Fibroblast of skin of right quadriceps (primary cell): ENCODE measurements at regions not wholly inside any gene's neighbourhood (a gene's known extent, or its start where the extent isn't known, plus 50 kb on each side); places are given as distances from the start of the nearest gene placed in this dataset.

Experiments used
- DNase-seq: peaks from one replicate; pipeline ENCODE4 v3.0.0-alpha.2; 2013

GRCh38 chr4:4594285-4594920 is 52.6 kb upstream of the STX18 start:
- no peak for DNase-seq

- DNase-seq = no peak
Measured at GRCh38 chr4:4593596-4594284, 51.9 kb upstream of the STX18 start.

- DNase-seq = no peak
Measured at GRCh38 chr4:4592414-4592813, 50.6 kb upstream of the STX18 start.
